ENCODE measurements at regions not wholly inside any gene's neighbourhood (a gene's known extent, or its start where the extent isn't known, plus 50 kb on each side); places are given as distances from the start of the nearest gene placed in this dataset.

- no peak for TF ChIP-seq CTCF (IDR thresholded peaks at IDR 0.05; ENCODE audit: low read length)
- TF ChIP-seq EZH2 (IDR thresholded peaks at IDR 0.05; ENCODE audit: borderline replicate concordance, low read length), result no peak
These were observed 223.9 kb downstream of the DUSP10 start for GRCh38 chr1:221517961-221518360.
